GM12878 (cell line): ENCODE measurements at regions not wholly inside any gene's neighbourhood (a gene's known extent, or its start where the extent isn't known, plus 50 kb on each side); places are given as distances from the start of the nearest gene placed in this dataset.

ENCODE experiments used
- ATAC-seq: fragments of 200-7000 bp; cut with Tn5 transposase; 3 replicates; pipeline ENCODE4 v1.9.1; 2020; ENCODE audit warnings: mild to moderate bottlenecking, moderate library complexity
- BruUV-seq: library from RNA; stranded (reverse); fragments of 400-500 nt; replicated peaks from 2 replicates; lab custom pipeline; 2021; lab: Mats Ljungman, UMichigan
- CTCF ChIA-PET: fragments of 300-600 bp; sonication (Branson Sonifier 250); formaldehyde crosslinking; extraction: SDS; loops from one replicate; lab custom pipeline; 2021; ENCODE audit warnings: inconsistent platforms; lab: Yijun Ruan, JAX
- POLR2A ChIA-PET: fragments of 350-600 bp; formaldehyde crosslinking; extraction: SDS; loops from one replicate; lab custom pipeline; 2021; ENCODE audit warnings: inconsistent platforms; lab: Charles Lee
- RAD21 ChIA-PET: fragments of 300-600 bp; sonication (Branson Sonifier 250); formaldehyde crosslinking; loops from one replicate; lab custom pipeline; 2023; ENCODE audit warnings: antibody characterized with exemption; ENCODE audit not compliant: unreplicated experiment; lab: Charles Lee
- SMC1A ChIA-PET: fragments of 300-600 bp; sonication (Branson Sonifier 250); formaldehyde crosslinking; loops from one replicate; lab custom pipeline; 2023; ENCODE audit not compliant: unreplicated experiment, uncharacterized antibody; lab: Charles Lee
- DNase-seq: peaks from one replicate; pipeline ENCODE4 v3.0.0-alpha.2; 2011; ENCODE audit warnings: low read depth, low spot score
- FAIRE-seq: peaks from 3 replicates; lab custom pipeline; 2011; peaks lifted over from hg19 to GRCh38; lab: Jason Lieb, UNC
- H2AFZ ChIP-seq: 2 replicates; pipeline ENCODE4 v1.6.0; 2011; ENCODE audit warnings: low read depth, low read length, control low read depth; ENCODE audit not compliant: control insufficient read depth
- H3K27ac ChIP-seq: 2 replicates; pipeline ENCODE4 v1.5.1; 2011; ENCODE audit warnings: control low read depth; ENCODE audit not compliant: control insufficient read depth, insufficient read depth
- H3K27me3 ChIP-seq, 2 experiments: replicated peaks in 1 of 2; 2 replicates each; pipeline versions ENCODE4 v1.6.0 to v1.6.1; 2011; ENCODE audit warnings: low read length in 1 of 2; ENCODE audit not compliant: control insufficient read depth in 2 of 2, insufficient read depth in 2 of 2
- H3K36me3 ChIP-seq, 2 experiments: 2 replicates each; pipeline ENCODE4 v1.5.1; 2011; ENCODE audit warnings: low read length in 1 of 2; ENCODE audit not compliant: control insufficient read depth in 2 of 2, insufficient read depth in 2 of 2
- H3K4me1 ChIP-seq: 2 replicates; pipeline ENCODE4 v1.6.1; 2011; ENCODE audit warnings: mild to moderate bottlenecking, low read length, moderate library complexity, mixed read lengths; ENCODE audit not compliant: control insufficient read depth, insufficient read depth
- H3K4me2 ChIP-seq: 2 replicates; pipeline ENCODE4 v1.6.0; 2011; ENCODE audit warnings: control low read depth; ENCODE audit not compliant: control insufficient read depth, insufficient read depth
- H3K4me3 ChIP-seq: fragments of 200-600 bp; sonication (generic); 2 replicates; pipeline ENCODE4 v1.5.1; 2016
- H3K79me2 ChIP-seq: 2 replicates; pipeline ENCODE4 v1.6.0; 2011; ENCODE audit warnings: low read length; ENCODE audit not compliant: control insufficient read depth, insufficient read depth
- H3K9ac ChIP-seq: 2 replicates; pipeline ENCODE4 v1.8.0; 2011; ENCODE audit warnings: low read length, control low read depth, mixed read lengths; ENCODE audit not compliant: control insufficient read depth, insufficient read depth
- H3K9me3 ChIP-seq: replicated peaks from 3 replicates; pipeline ENCODE4 v1.5.1; 2011; ENCODE audit warnings: mild to moderate bottlenecking, low read length; ENCODE audit not compliant: control insufficient read depth, insufficient read depth
- H4K20me1 ChIP-seq: 2 replicates; pipeline ENCODE4 v1.6.0; 2011; ENCODE audit not compliant: control insufficient read depth, insufficient read depth
- EED ChIP-seq: sonication (generic); IDR thresholded peaks from 2 replicates; pipeline ENCODE4 v1.6.1; 2016; ENCODE audit warnings: antibody characterized with exemption, low read depth
- ELK1 ChIP-seq: IDR thresholded peaks from 2 replicates; pipeline ENCODE4 v1.6.1; 2012; ENCODE audit warnings: low read depth, low read length, improper control_type of control experiment
- HDAC6 ChIP-seq: fragments of 200-600 bp; sonication (generic); IDR thresholded peaks from one replicate; pipeline ENCODE4 v1.8.0; 2017; ENCODE audit warnings: antibody characterized with exemption; ENCODE audit not compliant: unreplicated experiment
- JUNB ChIP-seq: IDR thresholded peaks from 2 replicates; pipeline ENCODE4 v1.6.1; 2016; ENCODE audit warnings: antibody characterized with exemption, mild to moderate bottlenecking
- MYB ChIP-seq: fragments of 150-350 bp; IDR thresholded peaks from 2 replicates; pipeline ENCODE4 v1.6.1; 2014; ENCODE audit warnings: mild to moderate bottlenecking, low read depth, low read length, borderline replicate concordance
- NKRF ChIP-seq: fragments of 450-650 bp; conservative IDR thresholded peaks from 2 replicates; pipeline ENCODE4 v1.6.1; 2017; ENCODE audit warnings: mild to moderate bottlenecking, moderate library complexity
- RBBP5 ChIP-seq: fragments of 200-600 bp; sonication (generic); conservative IDR thresholded peaks from 2 replicates; pipeline ENCODE4 v1.6.1; 2016
- REST ChIP-seq: IDR thresholded peaks from 2 replicates; pipeline ENCODE4 v1.6.1; 2012; ENCODE audit warnings: mild to moderate bottlenecking, low read depth, low read length
- SPI1 ChIP-seq: IDR thresholded peaks from 2 replicates; pipeline ENCODE4 v1.6.1; 2011; ENCODE audit warnings: low read depth, mild to moderate bottlenecking, low read length, moderate library complexity, borderline replicate concordance; ENCODE audit not compliant: insufficient read depth
- SREBF1 ChIP-seq: IDR thresholded peaks from 2 replicates; pipeline ENCODE4 v1.6.1; 2012; ENCODE audit warnings: mild to moderate bottlenecking, low read length
- SRF ChIP-seq, 2 experiments: IDR thresholded peaks; 2 replicates each; pipeline ENCODE4 v1.6.1; 2011; ENCODE audit warnings: low read depth in 2 of 2, low read length in 2 of 2, mild to moderate bottlenecking in 1 of 2, moderate library complexity in 1 of 2
- STAT1 ChIP-seq: fragments of 450-650 bp; conservative IDR thresholded peaks from 2 replicates; pipeline ENCODE4 v1.6.1; 2014; ENCODE audit warnings: antibody characterized with exemption, mild to moderate bottlenecking
- TARDBP ChIP-seq: IDR thresholded peaks from 2 replicates; pipeline ENCODE4 v1.6.1; 2016; ENCODE audit warnings: borderline replicate concordance
- ZNF207 ChIP-seq: fragments of 450-650 bp; IDR thresholded peaks from 2 replicates; pipeline ENCODE4 v1.6.1; 2014; ENCODE audit warnings: antibody characterized with exemption, mild to moderate bottlenecking, borderline replicate concordance
- ZNF384 ChIP-seq: IDR thresholded peaks from 2 replicates; pipeline ENCODE4 v1.6.1; 2012; ENCODE audit warnings: low read depth, mild to moderate bottlenecking, low read length, improper control_type of control experiment, borderline replicate concordance
- WGBS: methylation state at CpG from one replicate; pipeline ENCODE4 v1.1.6; 2016; ENCODE audit warnings: low lambda C conversion rate; ENCODE audit not compliant: insufficient replicate concordance, insufficient coverage; ENCODE audit errors: missing lambda C conversion rate; 5-methylcytosine and 5-hydroxymethylcytosine counted together
- in situ Hi-C: fragments of 300-500 bp; cut with MboI; formaldehyde crosslinking; loops from 9 replicates; pipeline ENCODE4 v1.14.3; 2018; ENCODE audit warnings: mixed read lengths
- intact Hi-C: fragments of 100-400 bp; cut with micrococcal nuclease; formaldehyde crosslinking; loops from one replicate; pipeline ENCODE4 v1.14.2; 2022; ENCODE audit not compliant: unreplicated experiment
- TF ChIP-seq, protein P1 (sequence below): IDR thresholded peaks from 2 replicates; pipeline ENCODE4 v1.6.1; 2012; ENCODE audit warnings: low read length, inconsistent platforms
- TF ChIP-seq, protein P2 (sequence below): IDR thresholded peaks from 2 replicates; pipeline ENCODE4 v1.6.1; 2011; ENCODE audit warnings: borderline replicate concordance, low read depth, mild to moderate bottlenecking, moderate library complexity, mixed read lengths, low read length; ENCODE audit not compliant: insufficient read depth; ENCODE audit errors: extremely low read length

DNA sequence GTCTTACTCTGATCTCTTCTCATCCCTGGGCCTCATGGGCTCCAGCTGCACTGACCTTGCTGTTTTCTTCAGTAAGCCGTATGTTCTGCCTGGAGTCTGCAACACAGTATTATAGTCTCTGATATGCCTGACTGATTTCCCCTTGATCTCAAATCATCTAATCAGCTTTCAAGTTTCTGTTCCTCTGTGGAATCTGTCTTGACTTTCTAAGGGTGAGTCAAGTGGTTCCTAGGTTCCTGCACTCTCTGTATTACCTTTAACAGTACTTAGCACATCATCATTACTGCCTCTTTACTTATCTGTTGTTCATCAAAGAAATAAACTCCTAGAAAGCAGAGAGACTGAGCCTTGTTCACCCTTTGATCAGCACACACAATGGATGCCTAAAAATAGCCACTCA is 350.7 kb downstream of the LMO7 start:
- Histone ChIP-seq H3K4me3 (no peak overlapping the region), H3K4me1 (no peaks in the 10 kb centered on the region), H3K4me2 (no peak overlapping the region), H3K9ac (no peak overlapping the region), H3K27me3 (no peaks in the 10 kb centered on the region), H3K79me2 (no peaks in the 10 kb centered on the region), H4K20me1 (no peaks in the 10 kb centered on the region), H2AFZ (no peak overlapping the region), H3K36me3 (no peaks in the 10 kb centered on the region), H3K27ac (no peak overlapping the region), H3K9me3 (no peaks in the 10 kb centered on the region)
- peak; percentile 97 for FAIRE-seq
- peak; percentile 57 for DNase-seq
- ChIA-PET CTCF (interaction anchor here (0.8 kb wide), 1 partner anchor 50 kb away, joined by 3 read pairs; no protein-coding TSS in a partner anchor), SMC1A (no interaction called here), RAD21 (no interaction called here), POLR2A (no interaction called here)
- intact Hi-C loops, result no loop called here
- BruUV-seq, result no TSS peak
- 0% methylated on average over 1 of the region's 1 CpG for WGBS
- peak; percentile 100 for ATAC-seq
- in situ Hi-C loops, result no loop called here
- TF ChIP-seq REST (no peak), EED (no peak), NKRF (no peak), ELK1 (no peak), SRF (IDR thresholded peaks at IDR 0.05; ENCODE audit: low read depth in 2 of 2, low read length in 2 of 2) (no peak), RBBP5 (no peak), STAT1 (no peak), HDAC6 (no peak), ZNF384 (no peak), SREBF1 (no peak), JUNB (no peak), TARDBP (no peak), SPI1 (peak; percentile 93), MYB (no peak), ZNF207 (no peak)
- TF ChIP-seq, protein P1, sequence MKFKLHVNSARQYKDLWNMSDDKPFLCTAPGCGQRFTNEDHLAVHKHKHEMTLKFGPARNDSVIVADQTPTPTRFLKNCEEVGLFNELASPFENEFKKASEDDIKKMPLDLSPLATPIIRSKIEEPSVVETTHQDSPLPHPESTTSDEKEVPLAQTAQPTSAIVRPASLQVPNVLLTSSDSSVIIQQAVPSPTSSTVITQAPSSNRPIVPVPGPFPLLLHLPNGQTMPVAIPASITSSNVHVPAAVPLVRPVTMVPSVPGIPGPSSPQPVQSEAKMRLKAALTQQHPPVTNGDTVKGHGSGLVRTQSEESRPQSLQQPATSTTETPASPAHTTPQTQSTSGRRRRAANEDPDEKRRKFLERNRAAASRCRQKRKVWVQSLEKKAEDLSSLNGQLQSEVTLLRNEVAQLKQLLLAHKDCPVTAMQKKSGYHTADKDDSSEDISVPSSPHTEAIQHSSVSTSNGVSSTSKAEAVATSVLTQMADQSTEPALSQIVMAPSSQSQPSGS, result no peak
- TF ChIP-seq, protein P2, sequence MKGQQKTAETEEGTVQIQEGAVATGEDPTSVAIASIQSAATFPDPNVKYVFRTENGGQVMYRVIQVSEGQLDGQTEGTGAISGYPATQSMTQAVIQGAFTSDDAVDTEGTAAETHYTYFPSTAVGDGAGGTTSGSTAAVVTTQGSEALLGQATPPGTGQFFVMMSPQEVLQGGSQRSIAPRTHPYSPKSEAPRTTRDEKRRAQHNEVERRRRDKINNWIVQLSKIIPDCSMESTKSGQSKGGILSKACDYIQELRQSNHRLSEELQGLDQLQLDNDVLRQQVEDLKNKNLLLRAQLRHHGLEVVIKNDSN, result no peak
